Kidney capillary endothelial cell (primary cell): ENCODE measurements at regions not wholly inside any gene's neighbourhood (a gene's known extent, or its start where the extent isn't known, plus 50 kb on each side); places are given as distances from the start of the nearest gene placed in this dataset.

Experiments used
- DNase-seq: peaks from one replicate; pipeline ENCODE4 v3.0.0-alpha.2; 2018; ENCODE audit warnings: low spot score

- no peak for DNase-seq
Measured at GRCh38 chr6:92634561-92634960, 784.8 kb downstream of the EPHA7 start.

- no peak for DNase-seq
Measured at GRCh38 chr6:92623431-92623830, 795.9 kb downstream of the EPHA7 start.

- no peak for DNase-seq
Measured at GRCh38 chr6:92617721-92618120, 801.6 kb downstream of the EPHA7 start.

GRCh38 chr6:92608751-92609150 lies 810.6 kb downstream of the EPHA7 start:
- DNase-seq: no peak

- no peak for DNase-seq
Measured at GRCh38 chr6:92593201-92593600, 826.2 kb downstream of the EPHA7 start.

- DNase-seq: no peak
Measured at GRCh38 chr6:92589996-92590395, 829.4 kb downstream of the EPHA7 start.

GRCh38 chr6:92588148-92588547 lies 831.2 kb downstream of the EPHA7 start:
- DNase-seq: no peak

GRCh38 chr6:92587525-92587924 lies 831.8 kb downstream of the EPHA7 start:
- no peak for DNase-seq

- no peak for DNase-seq
Measured at GRCh38 chr6:92586236-92586977, 833.0 kb downstream of the EPHA7 start.

- DNase-seq: no peak
Measured at GRCh38 chr6:92582211-92582610, 837.1 kb downstream of the EPHA7 start.

GRCh38 chr6:92577077-92577719 lies 842.2 kb downstream of the EPHA7 start:
- peak; percentile 11 for DNase-seq

GRCh38 chr6:92568541-92568940 lies 850.8 kb downstream of the EPHA7 start:
- no peak for DNase-seq

- no peak for DNase-seq
Measured at GRCh38 chr6:92566632-92567031, 852.7 kb downstream of the EPHA7 start.

- no peak for DNase-seq
Measured at GRCh38 chr6:92564376-92564775, 855.0 kb downstream of the EPHA7 start.

- DNase-seq: no peak
Measured at GRCh38 chr6:92559611-92560010, 859.7 kb downstream of the EPHA7 start.

- DNase-seq: no peak
Measured at GRCh38 chr6:92559003-92559402, 860.4 kb downstream of the EPHA7 start.

- DNase-seq: no peak
Measured at GRCh38 chr6:92550501-92550900, 868.9 kb downstream of the EPHA7 start.

- no peak for DNase-seq
Measured at GRCh38 chr6:92545861-92546260, 873.5 kb downstream of the EPHA7 start.

GRCh38 chr6:92541448-92542060 lies 877.8 kb downstream of the EPHA7 start:
- DNase-seq: no peak

GRCh38 chr6:92538926-92539325 lies 880.4 kb downstream of the EPHA7 start:
- DNase-seq: no peak

GRCh38 chr6:92538275-92538674 lies 881.1 kb downstream of the EPHA7 start:
- peak; percentile 58 for DNase-seq

GRCh38 chr6:92534109-92534508 lies 885.2 kb downstream of the EPHA7 start:
- no peak for DNase-seq

GRCh38 chr6:92522589-92522988 lies 896.8 kb downstream of the EPHA7 start:
- no peak for DNase-seq
